ENCODE measurements at regions not wholly inside any gene's neighbourhood (a gene's known extent, or its start where the extent isn't known, plus 50 kb on each side); places are given as distances from the start of the nearest gene placed in this dataset.

- DNase-seq (ENCODE audit: low spot score), result no peak
Measured at GRCh38 chr1:57492586-57493226, 68.8 kb upstream of the DAB1 start.

GRCh38 chr1:57489358-57490036 lies 65.6 kb upstream of the DAB1 start:
- DNase-seq (ENCODE audit: low spot score), result no peak

- DNase-seq (ENCODE audit: low spot score), result no peak
Measured at GRCh38 chr1:57485643-57486042, 61.8 kb upstream of the DAB1 start.

GRCh38 chr1:57483954-57484353 lies 60.1 kb upstream of the DAB1 start:
- no peak for DNase-seq (ENCODE audit: low spot score)

- no peak for DNase-seq (ENCODE audit: low spot score)
Measured at GRCh38 chr1:57479471-57479870, 55.6 kb upstream of the DAB1 start.

- DNase-seq (ENCODE audit: low spot score), result no peak
Measured at GRCh38 chr1:57475366-57475765, 51.5 kb upstream of the DAB1 start.

GRCh38 chr1:57474137-57474750 lies 50.4 kb upstream of the DAB1 start:
- no peak for DNase-seq (ENCODE audit: low spot score)
